ENCODE measurements at regions not wholly inside any gene's neighbourhood (a gene's known extent, or its start where the extent isn't known, plus 50 kb on each side); places are given as distances from the start of the nearest gene placed in this dataset.

DNA sequence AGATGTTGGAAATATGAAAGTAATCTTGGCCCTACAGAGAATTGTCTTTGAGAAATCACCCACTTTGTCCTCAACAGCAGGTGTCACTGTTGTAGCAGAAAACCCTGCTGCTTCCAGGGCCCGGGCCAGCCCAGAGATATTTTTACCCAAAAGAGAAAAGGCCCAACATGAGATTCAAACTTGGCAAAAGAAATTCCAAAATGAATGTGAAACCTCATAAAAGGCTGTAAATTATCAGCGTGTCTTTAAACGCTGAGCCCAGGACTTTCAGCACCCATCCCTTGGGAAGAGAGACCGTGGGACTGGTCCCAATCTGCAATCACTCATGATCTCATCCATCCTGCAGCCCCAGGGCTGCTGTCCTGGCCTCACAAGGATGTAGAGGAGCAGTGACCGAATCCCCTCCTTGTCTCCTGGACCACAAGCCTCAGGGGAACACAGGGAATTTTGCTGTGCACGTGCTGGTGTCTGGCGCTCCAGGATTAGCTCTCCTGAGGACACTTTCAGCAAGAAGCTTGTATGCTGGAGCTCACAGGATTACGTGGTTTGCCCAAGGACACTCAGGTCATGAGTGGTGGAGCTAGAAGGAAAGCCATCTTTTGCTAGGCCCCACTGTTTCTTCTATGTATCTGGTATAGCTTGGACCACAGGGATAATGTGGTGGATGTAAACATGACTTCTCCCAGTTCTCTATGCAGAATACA is 202.1 kb downstream of the RNF144A start:
- no peaks in the 10 kb centered on the region for H3K9me3 Mint-ChIP-seq
- H3K27ac Mint-ChIP-seq, result no peak overlapping the region
- intact Hi-C loops (cut with micrococcal nuclease), result no loop called here
- H3K27me3 Mint-ChIP-seq, result no peaks in the 10 kb centered on the region
- H3K4me1 Mint-ChIP-seq (ENCODE audit: low read depth), result peaks cover 5% of the 10 kb centered on the region
- no peaks in the 10 kb centered on the region for H3K36me3 Mint-ChIP-seq (ENCODE audit: low read depth)
- H3K4me3 Mint-ChIP-seq, result no peak overlapping the region

DNA sequence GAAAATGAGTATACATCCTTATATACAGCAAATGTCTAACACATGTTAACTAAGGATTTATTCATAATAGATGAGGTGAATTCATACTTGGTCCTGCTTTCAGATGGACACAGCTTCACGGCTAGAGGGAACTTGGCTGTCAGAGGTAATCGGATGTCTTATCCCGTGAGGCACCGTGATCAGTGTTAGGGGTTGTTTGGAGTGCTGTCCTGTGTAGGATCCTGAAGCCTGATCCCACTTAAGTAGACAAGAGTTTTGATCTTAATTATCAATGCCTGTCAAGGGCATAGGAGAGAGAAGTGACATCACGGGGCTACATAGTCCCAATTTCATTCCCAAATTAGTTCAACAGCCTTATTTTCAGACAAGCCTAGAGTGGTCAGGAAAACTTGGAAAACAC is 204.6 kb downstream of the RNF144A start:
- intact Hi-C loops (cut with micrococcal nuclease), result loop anchor here (10.0 kb wide), 1 partner anchor 253 kb away; no protein-coding TSS in a partner anchor
- no peaks in the 10 kb centered on the region for H3K9me3 Mint-ChIP-seq
- no peaks in the 10 kb centered on the region for H3K36me3 Mint-ChIP-seq (ENCODE audit: low read depth)
- H3K27ac Mint-ChIP-seq, result no peak overlapping the region
- H3K27me3 Mint-ChIP-seq, result no peaks in the 10 kb centered on the region
- no peaks in the 10 kb centered on the region for H3K4me1 Mint-ChIP-seq (ENCODE audit: low read depth)
- H3K4me3 Mint-ChIP-seq, result no peak overlapping the region

GRCh38 chr2:7127156-7127555 is 209.9 kb downstream of the RNF144A start:
- Mint-ChIP-seq H3K27ac (no peak overlapping the region), H3K36me3 (ENCODE audit: low read depth) (no peaks in the 10 kb centered on the region), H3K4me3 (no peak overlapping the region), H3K9me3 (no peaks in the 10 kb centered on the region), H3K27me3 (no peaks in the 10 kb centered on the region), H3K4me1 (ENCODE audit: low read depth) (no peaks in the 10 kb centered on the region)
- intact Hi-C loops (cut with micrococcal nuclease), result loop anchor here (10.0 kb wide), 1 partner anchor 248 kb away; no protein-coding TSS in a partner anchor

GRCh38 chr2:7127687-7128086 is 210.5 kb downstream of the RNF144A start:
- no peaks in the 10 kb centered on the region for H3K36me3 Mint-ChIP-seq (ENCODE audit: low read depth)
- no peak overlapping the region for H3K27ac Mint-ChIP-seq
- no peaks in the 10 kb centered on the region for H3K9me3 Mint-ChIP-seq
- H3K4me1 Mint-ChIP-seq (ENCODE audit: low read depth), result no peaks in the 10 kb centered on the region
- intact Hi-C loops (cut with micrococcal nuclease), result loop anchor here (10.0 kb wide), 1 partner anchor 247 kb away; no protein-coding TSS in a partner anchor
- H3K4me3 Mint-ChIP-seq, result no peak overlapping the region
- H3K27me3 Mint-ChIP-seq, result no peaks in the 10 kb centered on the region

DNA sequence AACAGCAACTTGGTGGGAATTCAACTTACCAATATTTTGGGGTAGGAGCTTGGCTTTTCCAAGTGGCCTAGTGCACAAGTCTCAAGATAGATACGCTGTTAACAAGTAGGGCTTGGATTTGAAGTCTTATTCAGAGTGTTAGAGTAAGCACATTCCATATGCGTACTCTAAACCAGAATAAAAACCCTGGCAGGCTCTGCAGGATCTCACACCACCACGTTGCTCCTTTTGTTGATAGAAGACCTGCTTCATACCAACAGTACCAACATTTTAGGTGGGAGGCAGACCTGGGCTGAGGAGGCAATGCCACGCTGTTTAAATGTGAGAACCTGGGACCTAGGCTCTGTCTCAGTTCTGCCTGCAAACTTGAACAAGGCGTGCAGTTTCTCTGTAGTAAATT is 214.0 kb downstream of the RNF144A start:
- intact Hi-C loops (cut with micrococcal nuclease), result no loop called here
- no peaks in the 10 kb centered on the region for H3K4me1 Mint-ChIP-seq (ENCODE audit: low read depth)
- H3K36me3 Mint-ChIP-seq (ENCODE audit: low read depth), result no peaks in the 10 kb centered on the region
- no peaks in the 10 kb centered on the region for H3K9me3 Mint-ChIP-seq
- no peak overlapping the region for H3K27ac Mint-ChIP-seq
- H3K27me3 Mint-ChIP-seq, result no peaks in the 10 kb centered on the region
- H3K4me3 Mint-ChIP-seq, result no peak overlapping the region

DNA sequence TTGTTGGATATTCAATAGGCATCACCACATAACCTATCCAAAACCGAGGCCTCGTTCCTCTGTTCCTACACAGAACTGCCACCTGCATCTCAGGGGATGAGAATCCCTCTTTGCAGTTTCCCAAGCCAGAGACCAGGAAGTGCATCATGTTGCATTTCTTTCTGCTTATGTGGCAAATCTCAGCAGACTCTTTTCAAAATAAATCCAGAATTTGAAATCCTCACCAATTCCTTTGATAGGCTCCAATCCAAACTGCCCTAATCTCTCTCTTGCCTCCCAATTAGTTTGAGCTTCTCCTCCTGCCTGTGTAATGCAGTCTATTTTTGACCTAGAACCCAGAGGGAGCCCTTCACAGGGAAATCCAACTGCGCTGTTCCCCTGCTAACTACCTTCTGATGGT is 215.5 kb downstream of the RNF144A start:
- no peaks in the 10 kb centered on the region for H3K36me3 Mint-ChIP-seq (ENCODE audit: low read depth)
- intact Hi-C loops (cut with micrococcal nuclease), result no loop called here
- no peak overlapping the region for H3K27ac Mint-ChIP-seq
- no peak overlapping the region for H3K4me3 Mint-ChIP-seq
- H3K9me3 Mint-ChIP-seq, result no peaks in the 10 kb centered on the region
- no peaks in the 10 kb centered on the region for H3K27me3 Mint-ChIP-seq
- no peaks in the 10 kb centered on the region for H3K4me1 Mint-ChIP-seq (ENCODE audit: low read depth)

GRCh38 chr2:7133521-7133920 is 216.3 kb downstream of the RNF144A start:
- Mint-ChIP-seq H3K36me3 (ENCODE audit: low read depth) (no peaks in the 10 kb centered on the region), H3K4me3 (no peak overlapping the region), H3K9me3 (no peaks in the 10 kb centered on the region), H3K4me1 (ENCODE audit: low read depth) (no peaks in the 10 kb centered on the region), H3K27ac (no peak overlapping the region), H3K27me3 (no peaks in the 10 kb centered on the region)
- intact Hi-C loops (cut with micrococcal nuclease), result no loop called here

DNA sequence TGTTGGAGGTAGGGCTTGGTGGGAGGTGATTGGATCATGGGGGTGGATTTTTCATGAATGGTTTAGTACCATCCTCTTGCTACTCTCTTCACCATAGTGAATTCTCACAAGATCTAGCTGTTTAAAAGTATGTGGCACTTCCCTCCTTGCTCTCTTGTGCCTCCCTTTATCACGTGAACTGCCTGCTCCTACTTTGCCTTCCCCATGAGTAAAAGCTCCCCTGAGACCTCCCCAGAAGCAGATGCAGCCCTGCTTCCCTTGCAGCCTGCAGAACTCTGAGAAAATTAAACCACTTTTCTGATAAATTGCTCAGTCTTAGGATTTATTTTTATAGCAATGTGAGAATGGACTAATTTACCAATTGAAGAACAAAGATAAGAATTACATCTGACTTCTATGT is 223.1 kb downstream of the RNF144A start:
- H3K4me1 Mint-ChIP-seq (ENCODE audit: low read depth), result no peaks in the 10 kb centered on the region
- no peaks in the 10 kb centered on the region for H3K27me3 Mint-ChIP-seq
- H3K4me3 Mint-ChIP-seq, result no peak overlapping the region
- intact Hi-C loops (cut with micrococcal nuclease), result no loop called here
- H3K27ac Mint-ChIP-seq, result no peak overlapping the region
- H3K36me3 Mint-ChIP-seq (ENCODE audit: low read depth), result no peaks in the 10 kb centered on the region
- H3K9me3 Mint-ChIP-seq, result peaks cover 23% of the 10 kb centered on the region

DNA sequence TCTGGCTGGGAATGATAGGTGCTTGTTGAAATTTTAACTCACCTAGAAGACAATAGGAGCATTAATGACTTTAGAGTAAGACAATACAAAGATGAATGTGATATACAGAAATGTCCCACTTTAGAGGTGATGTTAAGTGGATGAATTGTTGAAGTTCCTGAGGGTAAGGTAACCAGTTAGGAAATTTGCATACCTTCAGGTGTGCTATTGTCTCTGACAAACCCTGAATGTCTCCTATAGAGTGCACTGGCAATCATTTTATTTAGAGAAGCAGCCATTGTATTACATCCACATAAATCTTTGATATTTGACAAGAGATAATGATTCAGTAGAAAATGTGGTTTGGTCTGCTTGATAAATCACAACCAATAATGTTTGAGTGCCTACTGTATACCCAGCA is 228.5 kb downstream of the RNF144A start:
- intact Hi-C loops (cut with micrococcal nuclease), result no loop called here
- H3K9me3 Mint-ChIP-seq, result peaks cover 23% of the 10 kb centered on the region
- no peak overlapping the region for H3K27ac Mint-ChIP-seq
- no peaks in the 10 kb centered on the region for H3K4me1 Mint-ChIP-seq (ENCODE audit: low read depth)
- no peak overlapping the region for H3K4me3 Mint-ChIP-seq
- H3K36me3 Mint-ChIP-seq (ENCODE audit: low read depth), result no peaks in the 10 kb centered on the region
- no peaks in the 10 kb centered on the region for H3K27me3 Mint-ChIP-seq

DNA sequence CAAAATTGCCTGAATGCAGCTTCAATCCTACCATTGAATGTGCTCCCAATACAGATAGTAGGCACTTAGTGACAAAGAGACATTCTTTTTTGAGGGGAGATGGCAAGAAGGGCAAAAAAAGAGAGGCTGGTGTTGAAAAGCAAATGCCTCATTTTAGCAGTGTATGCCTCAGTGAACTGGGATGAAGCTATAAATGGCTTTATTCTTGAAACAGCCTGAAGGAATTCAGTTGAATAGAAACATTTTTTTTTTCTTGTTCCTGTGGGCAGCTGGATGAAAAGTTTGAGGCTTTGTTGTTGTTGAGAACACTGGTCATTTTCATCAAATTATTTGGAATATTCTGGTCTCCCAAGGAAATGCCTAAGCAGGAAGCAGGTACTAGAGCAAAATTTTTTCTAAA is 228.9 kb downstream of the RNF144A start:
- no peak overlapping the region for H3K4me3 Mint-ChIP-seq
- intact Hi-C loops (cut with micrococcal nuclease), result no loop called here
- peaks cover 21% of the 10 kb centered on the region for H3K9me3 Mint-ChIP-seq
- H3K4me1 Mint-ChIP-seq (ENCODE audit: low read depth), result no peaks in the 10 kb centered on the region
- no peak overlapping the region for H3K27ac Mint-ChIP-seq
- H3K36me3 Mint-ChIP-seq (ENCODE audit: low read depth), result no peaks in the 10 kb centered on the region
- no peaks in the 10 kb centered on the region for H3K27me3 Mint-ChIP-seq

- H3K4me3 Mint-ChIP-seq, result no peak overlapping the region
- H3K9me3 Mint-ChIP-seq, result peaks cover 17% of the 10 kb centered on the region
- H3K4me1 Mint-ChIP-seq (ENCODE audit: low read depth), result no peaks in the 10 kb centered on the region
- intact Hi-C loops (cut with micrococcal nuclease), result no loop called here
- no peak overlapping the region for H3K27ac Mint-ChIP-seq
- no peaks in the 10 kb centered on the region for H3K27me3 Mint-ChIP-seq
- no peaks in the 10 kb centered on the region for H3K36me3 Mint-ChIP-seq (ENCODE audit: low read depth)
Measured at GRCh38 chr2:7154656-7155055, 237.4 kb downstream of the RNF144A start.

GRCh38 chr2:7161501-7161900 is 244.3 kb downstream of the RNF144A start:
- intact Hi-C loops (cut with micrococcal nuclease), result no loop called here
- Mint-ChIP-seq H3K4me3 (no peak overlapping the region), H3K36me3 (ENCODE audit: low read depth) (no peaks in the 10 kb centered on the region), H3K9me3 (no peaks in the 10 kb centered on the region), H3K4me1 (ENCODE audit: low read depth) (no peaks in the 10 kb centered on the region), H3K27me3 (no peaks in the 10 kb centered on the region), H3K27ac (no peak overlapping the region)

GRCh38 chr2:7165736-7166135 is 248.5 kb downstream of the RNF144A start:
- Mint-ChIP-seq H3K27me3 (peaks cover 1% of the 10 kb centered on the region), H3K9me3 (no peaks in the 10 kb centered on the region), H3K4me1 (ENCODE audit: low read depth) (no peaks in the 10 kb centered on the region), H3K4me3 (no peak overlapping the region), H3K27ac (no peak overlapping the region), H3K36me3 (ENCODE audit: low read depth) (no peaks in the 10 kb centered on the region)
- intact Hi-C loops (cut with micrococcal nuclease), result no loop called here

DNA sequence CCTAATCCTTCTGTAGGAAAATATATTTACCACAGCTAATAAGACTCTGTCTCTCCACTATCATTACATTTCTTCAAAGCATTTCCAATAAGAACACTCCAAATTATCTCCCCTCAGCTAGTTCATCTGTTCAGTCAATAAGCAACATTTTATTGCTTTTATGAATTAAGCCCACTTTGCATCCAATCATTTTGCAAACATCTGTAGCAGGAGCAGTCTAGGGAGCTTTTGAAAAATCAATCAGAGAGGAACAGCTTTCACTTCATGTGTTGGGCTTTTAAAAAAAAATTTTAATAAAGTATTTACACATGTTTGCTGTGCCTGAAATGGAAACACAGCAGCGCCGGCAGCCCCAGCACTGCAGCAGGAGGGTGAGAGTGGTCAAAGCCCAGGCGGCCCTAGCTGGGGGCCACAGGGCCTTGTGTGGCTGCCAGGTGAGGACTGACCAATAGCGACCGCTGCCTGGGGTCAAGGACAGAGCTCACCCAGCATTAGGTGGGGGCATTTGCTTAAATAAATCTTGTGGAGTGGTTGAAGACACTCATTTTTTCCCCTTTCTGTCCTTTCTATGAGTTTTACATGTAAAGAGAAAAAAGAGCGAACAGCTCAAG is 250.7 kb downstream of the RNF144A start:
- intact Hi-C loops (cut with micrococcal nuclease), result no loop called here
- Mint-ChIP-seq H3K27me3 (peaks cover 1% of the 10 kb centered on the region), H3K4me1 (ENCODE audit: low read depth) (no peaks in the 10 kb centered on the region), H3K36me3 (ENCODE audit: low read depth) (no peaks in the 10 kb centered on the region), H3K4me3 (no peak overlapping the region), H3K9me3 (no peaks in the 10 kb centered on the region), H3K27ac (no peak overlapping the region)

GRCh38 chr2:7169593-7169992 is 252.4 kb downstream of the RNF144A start:
- Mint-ChIP-seq H3K4me1 (ENCODE audit: low read depth) (no peaks in the 10 kb centered on the region), H3K4me3 (no peak overlapping the region), H3K9me3 (no peaks in the 10 kb centered on the region), H3K27me3 (peaks cover 1% of the 10 kb centered on the region), H3K27ac (no peak overlapping the region), H3K36me3 (ENCODE audit: low read depth) (no peaks in the 10 kb centered on the region)
- intact Hi-C loops (cut with micrococcal nuclease), result no loop called here

All from dendritic cell treated with granulocyte-macrophage colony-stimulating factor and Interleukin-4, amounts not matched to agents 40 ng/mL and 50 ng/mL, for 4 days (primary cell).